GM19395 (cell line): ENCODE measurements at regions not wholly inside any gene's neighbourhood (a gene's known extent, or its start where the extent isn't known, plus 50 kb on each side); places are given as distances from the start of the nearest gene placed in this dataset.

Source experiments
- ATAC-seq: cut with Tn5 transposase; IDR thresholded peaks from one replicate; pipeline ENCODE4 v1.9.1; 2021; ENCODE audit warnings: mild to moderate bottlenecking, moderate library complexity; ENCODE audit not compliant: unreplicated experiment

DNA sequence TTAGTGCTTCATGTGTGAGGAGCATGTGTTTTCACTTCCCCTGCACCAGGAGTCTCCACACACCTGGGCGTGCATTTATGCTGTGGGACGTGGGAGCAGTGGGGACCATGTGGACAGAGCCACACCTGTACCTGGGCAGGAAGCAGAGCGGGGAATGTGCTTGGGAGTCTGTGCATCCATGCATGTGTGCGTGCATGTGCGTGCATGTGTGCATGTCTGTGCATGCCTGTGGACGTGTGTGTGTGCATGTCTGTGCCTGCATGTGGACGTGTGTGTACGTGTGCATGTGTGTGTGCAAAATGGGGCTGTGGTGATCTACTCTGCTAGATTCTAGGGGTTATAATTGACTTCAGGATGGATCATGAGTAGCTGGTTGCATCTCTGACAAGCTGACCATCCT, 224.0 kb upstream of the GMDS start:
- no peak for ATAC-seq

DNA sequence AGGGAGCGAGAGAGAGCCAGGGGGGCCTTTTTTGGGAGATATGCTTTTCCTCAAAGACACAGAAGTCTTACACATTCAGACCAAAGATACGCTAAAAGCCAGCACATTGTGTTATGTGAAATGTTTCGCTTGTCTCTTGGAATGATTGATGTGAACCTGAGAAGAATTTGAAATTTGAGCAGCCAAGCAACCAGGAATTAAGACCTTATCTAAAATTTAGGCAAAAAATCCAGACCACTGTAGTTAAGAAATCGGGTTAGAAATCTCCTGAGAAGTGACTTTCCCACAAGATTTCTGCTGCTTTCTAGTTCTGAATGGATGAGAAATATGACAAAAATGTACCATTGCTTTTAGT, 223.2 kb upstream of the GMDS start:
- no peak for ATAC-seq

DNA sequence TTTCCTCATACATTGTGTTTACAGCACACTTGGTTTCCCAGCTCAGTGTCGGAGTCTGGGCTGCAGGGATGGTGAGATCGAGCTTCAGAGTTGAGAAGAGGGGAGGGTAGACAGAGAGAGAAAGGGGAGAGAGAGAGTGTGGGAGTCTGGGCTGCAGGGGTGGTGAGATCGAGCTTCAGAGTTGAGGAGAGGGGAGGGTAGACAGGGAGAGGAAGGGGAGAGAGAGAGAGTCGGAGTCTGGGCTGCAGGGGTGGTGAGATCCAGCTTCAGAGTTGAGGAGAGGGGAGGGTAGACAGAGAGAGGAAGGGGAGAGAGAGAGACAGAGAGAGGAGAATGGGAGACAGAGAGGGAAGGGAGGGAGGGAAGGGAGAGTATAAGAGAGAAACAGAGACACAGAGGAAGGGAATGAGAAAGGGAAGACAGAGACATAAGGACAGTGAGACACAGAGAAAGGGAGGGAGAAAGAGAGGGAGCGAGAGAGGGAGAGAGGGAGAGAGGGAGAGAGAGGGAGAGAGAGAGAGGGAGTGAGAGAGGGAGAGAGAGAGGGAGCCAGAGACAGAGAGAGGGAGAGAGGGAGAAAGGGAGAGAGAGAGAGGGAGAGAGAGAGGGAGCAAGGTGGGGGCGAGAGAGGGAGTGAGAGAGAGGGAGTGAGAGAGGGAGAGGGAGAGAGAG, 222.7 kb upstream of the GMDS start:
- no peak for ATAC-seq

DNA sequence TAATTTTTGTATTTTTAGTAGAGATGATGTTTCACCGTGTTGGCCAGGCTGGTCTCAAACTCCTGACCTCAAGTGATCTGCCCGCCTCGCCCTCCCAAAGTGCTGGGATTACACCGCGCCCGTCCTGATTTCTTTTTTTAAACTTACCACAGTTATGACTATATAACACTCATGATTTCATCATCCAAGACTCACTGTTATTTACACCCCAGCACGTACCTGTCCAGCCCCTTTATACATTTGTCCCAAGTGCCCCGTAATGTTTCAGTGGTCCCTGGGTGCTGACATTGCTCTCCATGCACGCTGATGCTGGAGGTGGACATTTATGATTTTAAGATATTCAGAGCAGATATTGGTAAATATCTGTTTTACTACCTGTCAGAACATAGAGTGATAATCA, 219.9 kb upstream of the GMDS start:
- ATAC-seq, result no peak

DNA sequence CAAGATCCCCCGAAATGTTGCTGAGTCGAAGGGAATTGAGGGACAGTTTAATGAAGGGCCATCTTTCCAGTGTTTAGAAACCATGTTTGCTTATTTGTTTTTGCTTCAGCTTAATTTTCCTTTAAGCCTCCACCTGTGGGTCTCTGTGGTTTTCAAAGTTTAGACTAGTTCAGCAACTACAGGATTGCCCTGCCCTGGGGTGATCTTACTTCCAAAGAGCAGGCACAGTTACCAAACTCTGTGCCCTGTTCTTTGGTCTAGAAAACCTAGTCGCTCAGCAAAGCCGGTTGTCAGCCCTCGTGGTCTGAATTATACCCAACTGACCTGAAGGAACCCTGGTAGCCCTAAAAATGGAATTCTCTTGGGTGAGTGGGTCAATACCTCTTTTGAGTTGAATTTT, 219.2 kb upstream of the GMDS start:
- no peak for ATAC-seq

DNA sequence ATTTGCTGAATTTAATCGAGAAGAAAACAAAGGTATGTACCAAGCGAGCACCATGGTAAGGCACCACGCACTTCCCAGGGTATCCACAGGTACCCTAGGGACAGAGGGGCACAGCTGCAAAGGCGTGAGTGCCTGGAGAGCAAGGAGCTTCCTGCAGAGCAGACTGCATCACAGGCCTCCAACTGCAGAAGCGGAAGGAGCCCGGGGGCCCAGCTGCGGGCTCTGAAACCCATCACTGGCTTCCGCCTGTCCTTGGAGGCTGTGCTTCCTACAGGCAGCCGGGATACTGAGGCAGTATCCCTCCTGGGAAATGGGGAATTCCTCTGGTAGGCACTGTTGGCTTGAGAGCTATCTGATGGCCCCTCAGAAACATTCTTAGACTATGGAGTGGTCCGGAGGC, 217.4 kb upstream of the GMDS start:
- no peak for ATAC-seq

DNA sequence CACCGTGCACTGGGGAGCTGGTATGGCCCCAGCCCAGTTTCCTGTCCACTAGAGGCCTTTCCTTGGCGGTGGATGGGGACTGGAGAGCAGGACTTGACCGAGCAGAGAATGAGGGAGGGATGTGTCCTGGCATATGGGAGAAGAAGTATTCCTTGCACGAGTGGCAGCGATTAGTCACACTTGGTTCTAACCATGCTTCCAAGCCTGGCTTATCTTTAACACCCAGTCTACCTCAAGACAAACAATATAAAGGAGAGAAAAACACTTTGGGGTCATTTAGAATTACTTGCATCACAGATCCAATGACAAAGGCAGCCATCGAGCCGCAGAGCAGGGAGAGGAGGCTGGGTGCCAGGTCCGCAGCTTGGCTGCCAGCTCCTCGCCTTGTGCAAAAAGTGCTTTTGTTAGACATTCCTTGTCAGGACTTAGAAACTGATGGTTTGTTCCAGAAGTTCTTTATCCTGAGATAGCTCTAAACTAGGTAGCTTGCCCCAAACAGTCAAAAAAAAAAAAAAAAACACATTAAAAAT, 214.9 kb upstream of the GMDS start:
- no peak for ATAC-seq

DNA sequence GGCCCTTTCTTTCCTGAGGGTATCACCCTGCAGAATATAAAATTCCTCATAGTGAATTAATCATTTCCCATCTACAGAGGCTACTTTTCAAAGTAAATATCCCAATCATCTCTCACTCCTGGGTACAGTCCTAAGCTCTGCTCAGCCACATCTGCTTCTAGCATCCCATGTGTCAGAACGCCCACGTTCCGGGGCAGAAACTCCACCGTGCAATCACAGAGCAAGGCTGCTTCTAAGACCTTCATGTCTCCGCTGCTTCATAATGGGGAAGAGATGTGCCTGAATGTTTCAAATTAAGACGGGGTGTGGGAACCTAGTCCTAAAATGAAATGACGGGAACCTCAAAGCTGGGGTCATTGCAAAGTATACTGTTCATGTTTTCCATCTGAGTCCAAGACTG, 208.8 kb upstream of the GMDS start:
- ATAC-seq, result no peak

DNA sequence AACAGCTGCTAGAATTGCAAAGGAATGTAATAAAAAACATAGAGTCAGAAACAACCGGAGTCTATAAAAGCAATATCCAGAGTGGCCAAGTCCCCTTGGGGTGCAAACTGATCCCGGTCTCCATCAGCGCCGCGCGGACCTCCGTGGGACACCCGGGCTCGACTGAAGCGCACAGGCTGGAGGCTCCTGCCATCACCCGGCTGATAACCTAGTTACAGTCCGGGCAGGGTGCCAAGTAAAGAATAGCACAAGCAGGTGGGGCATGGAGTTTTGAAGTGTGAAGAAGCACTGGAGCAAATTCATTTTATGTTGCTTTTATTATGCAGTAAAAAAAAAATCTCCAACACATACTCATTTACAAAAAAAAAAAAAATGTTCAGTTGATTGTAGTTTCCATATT, 205.1 kb upstream of the GMDS start:
- no peak for ATAC-seq

DNA sequence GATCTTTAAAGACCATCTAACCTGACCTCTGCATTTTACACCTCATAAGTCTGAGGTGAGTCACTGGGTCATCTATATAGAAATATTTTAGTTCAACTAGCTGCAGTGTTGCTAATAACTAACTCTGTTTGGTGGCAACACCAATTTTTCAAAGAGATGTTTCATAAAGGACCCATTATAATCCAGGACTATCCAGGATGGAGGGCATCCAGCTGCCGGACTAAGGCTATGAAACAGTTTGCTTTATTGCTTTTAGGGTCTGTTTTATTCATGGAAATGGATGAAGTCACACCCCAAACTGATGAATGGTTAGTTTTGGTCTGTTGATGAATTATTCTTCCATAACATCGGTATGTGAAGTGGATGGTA, 204.2 kb upstream of the GMDS start:
- ATAC-seq, result no peak

DNA sequence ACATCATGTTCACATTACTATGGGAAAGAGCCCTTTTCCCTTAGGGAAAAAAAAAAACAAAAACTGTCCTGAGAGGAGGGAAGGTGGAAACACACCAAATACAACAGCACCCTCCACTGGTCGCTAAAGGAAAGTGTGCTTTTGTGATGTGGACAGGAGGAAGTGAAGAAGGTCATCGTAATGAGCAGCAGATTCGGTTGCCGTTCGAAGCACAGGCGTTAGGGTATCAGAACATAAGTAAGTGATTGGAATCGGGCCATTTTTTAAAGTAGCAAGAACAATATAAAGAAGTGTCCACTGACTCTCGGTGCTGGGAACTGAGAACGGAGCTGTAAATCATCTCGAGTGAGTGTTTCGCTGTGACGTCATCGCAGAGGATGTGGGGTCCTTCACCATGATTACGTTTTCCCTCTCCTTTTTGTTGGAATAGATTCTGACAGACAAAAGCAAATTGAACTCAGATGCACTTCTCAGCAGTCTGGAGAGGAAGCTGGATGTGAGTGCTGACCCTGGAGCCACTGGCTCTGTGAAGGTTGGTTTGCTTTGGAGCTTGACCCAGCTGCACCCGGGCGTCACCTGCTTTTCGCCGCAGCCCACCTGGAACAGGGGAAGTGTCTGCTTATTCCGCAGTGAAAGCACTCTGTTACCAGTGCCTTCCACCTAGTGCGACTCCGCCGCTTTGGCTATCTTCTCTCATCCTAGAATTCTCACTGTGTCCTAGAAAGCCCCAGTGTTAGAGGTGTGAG, 203.6 kb upstream of the GMDS start:
- no peak for ATAC-seq

DNA sequence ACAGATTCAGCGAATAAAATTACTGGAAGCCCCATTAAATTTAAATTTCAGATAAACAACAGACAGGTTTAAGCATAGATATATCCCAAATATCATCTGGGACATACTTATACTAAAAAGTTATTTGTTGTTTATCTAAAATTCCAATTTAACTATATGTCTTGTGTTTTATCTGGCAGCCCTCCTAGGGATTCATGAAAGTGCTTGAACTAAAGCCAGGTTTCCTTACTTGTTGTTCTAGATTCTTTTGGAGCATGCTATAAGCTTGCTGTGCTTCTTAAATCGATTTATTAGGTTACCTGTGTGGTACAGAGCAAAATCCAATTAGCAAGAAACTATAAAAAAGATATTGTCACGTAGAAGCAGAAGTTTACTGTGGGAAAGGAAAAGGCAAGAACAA, 202.5 kb upstream of the GMDS start:
- no peak for ATAC-seq

DNA sequence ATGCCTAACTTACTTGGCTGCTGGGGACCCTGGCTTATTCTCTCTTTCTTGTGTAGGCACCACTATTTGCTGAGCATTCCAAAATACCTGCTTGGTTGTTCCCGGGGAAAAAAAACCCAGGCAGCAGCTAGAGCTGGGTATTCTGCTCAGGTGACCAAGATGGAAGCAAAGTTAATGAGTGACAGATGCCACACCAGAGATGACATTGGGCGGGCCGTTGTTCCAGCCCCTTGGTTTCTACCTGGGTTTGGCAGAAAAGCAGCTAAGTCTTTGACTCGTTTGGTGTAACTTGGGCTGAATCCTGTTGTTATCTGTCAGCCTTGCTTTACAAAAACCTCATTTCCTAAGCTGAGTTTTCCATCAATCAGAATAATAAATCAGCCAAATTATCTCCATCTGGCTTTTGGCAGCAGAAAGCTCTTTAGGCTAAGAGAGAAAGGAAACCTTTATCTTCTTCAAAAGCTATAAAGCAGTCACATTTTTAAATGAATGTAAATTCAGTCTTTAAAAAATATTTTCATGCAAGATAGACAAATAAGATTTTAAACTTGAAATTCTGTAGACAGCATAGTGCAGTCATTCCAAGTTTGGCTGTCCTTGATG, 202.0 kb upstream of the GMDS start:
- no peak for ATAC-seq

DNA sequence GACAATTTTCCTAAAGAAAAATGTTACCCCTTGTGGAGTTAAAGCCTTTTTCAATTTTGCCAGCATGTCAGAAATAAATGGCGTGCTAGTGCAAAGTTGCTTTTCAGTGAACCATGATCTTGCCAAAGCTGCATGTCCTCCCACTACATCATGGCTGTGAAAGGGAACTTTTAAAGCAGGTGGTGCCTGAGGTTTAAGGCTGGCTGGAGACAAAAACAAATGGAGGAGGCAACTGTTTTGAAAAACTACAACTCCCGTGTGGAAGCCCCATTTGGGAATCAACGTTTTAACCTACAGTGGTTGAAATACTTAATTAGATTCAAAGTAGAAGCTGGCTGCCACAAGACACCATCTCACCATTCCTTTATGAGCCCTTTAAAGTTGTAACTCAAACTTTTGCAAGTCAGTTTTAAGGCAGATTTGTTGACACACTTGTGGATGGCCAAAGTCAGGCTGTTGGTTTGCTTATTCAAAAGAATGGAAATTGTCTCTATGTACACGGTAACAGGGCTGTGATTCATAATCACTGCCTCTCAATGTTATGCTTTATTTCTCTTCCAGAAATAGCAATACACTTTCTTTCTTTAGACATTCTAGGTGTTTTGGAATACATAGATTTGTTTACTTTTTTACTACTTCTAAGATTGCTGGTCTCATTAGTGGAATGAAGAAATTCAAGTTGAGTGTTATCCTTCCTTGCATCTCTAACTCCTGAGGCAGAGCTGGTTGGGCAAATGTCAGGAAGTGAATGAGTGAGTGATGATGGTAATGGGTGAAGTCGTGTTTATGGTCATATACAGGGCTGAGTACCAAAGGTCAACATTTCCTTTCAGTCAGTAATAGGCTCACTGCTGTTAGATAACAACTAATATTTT, 196.4 kb upstream of the GMDS start:
- no peak for ATAC-seq

DNA sequence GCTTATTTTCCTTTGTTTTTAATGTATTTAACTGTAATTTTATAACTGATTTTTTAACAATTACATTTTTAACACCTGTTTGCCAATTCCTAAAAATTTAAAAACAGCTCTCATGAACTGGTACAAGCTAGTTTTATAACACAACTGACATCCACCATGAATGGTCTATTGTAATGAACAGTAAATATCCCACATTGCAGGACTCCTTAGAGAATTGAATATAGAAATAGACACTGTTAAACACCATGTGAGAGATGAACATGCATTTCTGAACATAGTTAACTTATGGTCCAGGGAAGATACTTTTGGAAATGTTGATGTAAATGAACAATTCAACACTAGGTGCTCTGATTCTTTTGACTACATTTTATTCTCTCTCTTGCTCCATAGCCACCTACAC, 195.1 kb upstream of the GMDS start:
- ATAC-seq, result no peak

DNA sequence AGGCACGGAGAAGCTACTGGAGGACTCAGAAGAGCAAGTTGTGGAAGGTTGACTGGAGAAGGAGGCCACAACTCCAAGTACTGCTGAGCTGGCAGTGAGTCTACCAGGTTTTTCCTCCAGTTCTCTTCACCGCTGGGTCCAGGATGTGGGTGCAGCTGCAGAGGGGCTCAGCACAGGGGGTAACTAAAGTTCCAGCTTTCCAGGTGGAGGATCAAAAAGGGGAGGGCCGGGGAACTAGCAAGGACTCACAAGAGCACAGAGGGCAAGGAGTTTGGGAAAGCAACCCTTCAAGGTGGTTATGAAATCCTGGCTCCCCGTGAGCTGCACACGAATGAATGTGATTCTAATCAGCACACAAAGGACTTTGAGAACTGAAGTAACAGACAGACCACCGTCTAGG, 194.2 kb upstream of the GMDS start:
- ATAC-seq, result no peak

DNA sequence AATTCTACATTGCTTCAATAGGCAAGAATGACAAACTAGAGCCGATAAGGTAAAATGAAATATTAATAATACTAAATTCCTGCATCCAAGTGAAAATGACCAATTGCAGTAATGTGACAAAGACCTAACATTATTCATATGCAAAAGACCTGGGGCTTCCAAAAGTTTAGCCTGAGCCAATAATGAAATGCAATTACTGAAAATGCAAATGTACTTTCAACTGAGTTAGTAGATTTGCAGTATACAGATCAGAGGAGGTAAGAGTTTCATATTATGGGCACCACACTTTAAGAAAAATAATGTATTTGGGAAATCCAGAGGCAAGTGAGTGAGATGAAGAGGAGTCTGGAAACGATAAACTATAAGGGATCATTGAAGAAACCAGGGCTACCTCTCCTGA, 193.7 kb upstream of the GMDS start:
- no peak for ATAC-seq

DNA sequence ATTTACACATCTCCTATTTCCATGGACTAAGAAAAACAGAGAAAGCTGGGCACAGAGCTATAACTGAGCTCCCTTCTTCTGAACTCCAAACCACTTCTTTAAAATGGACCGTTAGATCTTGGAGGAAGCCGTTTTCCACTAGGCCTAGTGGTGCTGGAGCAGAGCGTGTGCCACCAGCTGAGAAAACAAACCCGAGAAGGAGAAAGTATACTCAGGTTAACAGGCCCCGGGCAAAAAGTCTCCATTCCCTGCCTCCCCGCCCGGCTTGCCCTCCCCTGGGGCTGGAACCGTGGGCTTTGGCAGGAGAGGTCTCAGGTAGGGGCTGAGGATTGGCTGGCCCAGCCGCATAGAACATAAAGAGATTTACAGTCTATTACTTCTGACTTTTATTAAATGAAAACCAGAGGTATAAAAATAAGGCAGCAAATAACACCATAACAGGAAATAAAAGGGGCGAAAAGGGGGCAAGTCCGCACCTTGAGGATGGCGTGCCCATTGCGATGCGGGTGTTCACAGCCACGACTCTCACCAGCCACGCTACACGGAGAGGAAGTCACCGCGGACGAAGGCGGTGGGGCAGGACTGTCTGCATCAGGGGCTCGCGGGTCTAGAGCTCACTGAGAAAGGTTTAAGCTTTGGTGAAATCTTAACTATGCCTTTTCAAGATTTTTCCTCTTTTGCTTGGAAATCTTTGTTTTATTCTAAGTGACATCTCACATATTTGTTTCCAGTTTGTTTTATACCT, 191.2 kb upstream of the GMDS start:
- no peak for ATAC-seq

DNA sequence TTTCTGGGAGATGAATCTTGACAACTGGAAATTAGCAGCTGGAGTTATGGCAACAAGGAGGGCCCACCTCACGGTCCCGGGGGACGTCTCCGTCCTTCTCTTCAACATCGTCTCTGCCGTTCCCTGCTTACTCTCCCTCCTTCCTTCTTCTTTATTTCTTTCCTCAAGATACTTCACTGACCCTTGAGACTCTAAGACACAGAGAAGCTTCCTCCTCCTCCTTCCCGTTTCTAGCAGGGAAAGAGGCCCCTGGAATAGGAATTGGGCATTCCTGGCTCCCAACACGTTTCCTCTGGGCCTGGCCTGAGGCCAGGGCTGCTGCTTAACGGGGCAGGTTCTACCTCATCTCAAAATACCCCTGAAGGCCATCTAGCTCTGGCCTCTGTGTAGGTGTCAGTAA, 189.9 kb upstream of the GMDS start:
- no peak for ATAC-seq

DNA sequence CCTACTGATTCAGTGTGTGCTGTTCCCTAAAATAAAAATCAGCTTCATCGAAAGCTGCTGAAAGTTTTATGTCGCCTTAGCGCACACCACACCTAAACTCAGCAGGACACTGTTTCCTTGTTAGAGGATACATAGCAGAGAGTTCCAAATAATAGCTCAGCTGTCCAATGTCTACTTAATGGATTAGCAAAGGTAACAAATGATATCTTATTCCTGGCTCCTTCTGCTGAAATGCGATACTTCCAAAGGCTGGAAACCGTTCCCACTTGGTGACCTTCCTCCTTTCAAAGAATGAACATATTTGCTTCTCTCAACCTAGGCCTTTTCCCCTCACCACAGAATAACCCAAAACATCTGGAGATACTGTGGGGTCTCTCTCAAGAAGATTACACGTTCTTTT, 189.5 kb upstream of the GMDS start:
- no peak for ATAC-seq

DNA sequence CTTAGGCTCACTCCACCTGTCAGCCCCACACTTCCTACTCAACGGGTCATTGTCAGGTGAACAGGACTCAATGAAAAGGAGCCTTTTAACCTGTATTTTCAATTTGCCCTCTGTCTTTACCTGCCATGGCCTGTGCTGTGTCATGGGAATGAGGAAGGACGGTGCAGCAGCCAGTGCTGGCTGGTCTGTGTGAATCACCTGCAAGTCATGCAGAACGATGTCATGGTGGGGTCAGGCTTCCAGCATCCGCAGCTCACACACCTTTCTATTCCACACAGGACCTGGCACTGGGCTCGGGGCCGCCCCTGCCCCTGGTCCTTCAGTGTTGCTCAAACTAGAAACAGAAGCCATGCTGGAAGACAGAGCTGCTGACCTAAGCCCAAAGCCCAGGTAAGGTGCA, 188.7 kb upstream of the GMDS start:
- ATAC-seq, result no peak
